ENCODE measurements at regions not wholly inside any gene's neighbourhood (a gene's known extent, or its start where the extent isn't known, plus 50 kb on each side); places are given as distances from the start of the nearest gene placed in this dataset.

DNA sequence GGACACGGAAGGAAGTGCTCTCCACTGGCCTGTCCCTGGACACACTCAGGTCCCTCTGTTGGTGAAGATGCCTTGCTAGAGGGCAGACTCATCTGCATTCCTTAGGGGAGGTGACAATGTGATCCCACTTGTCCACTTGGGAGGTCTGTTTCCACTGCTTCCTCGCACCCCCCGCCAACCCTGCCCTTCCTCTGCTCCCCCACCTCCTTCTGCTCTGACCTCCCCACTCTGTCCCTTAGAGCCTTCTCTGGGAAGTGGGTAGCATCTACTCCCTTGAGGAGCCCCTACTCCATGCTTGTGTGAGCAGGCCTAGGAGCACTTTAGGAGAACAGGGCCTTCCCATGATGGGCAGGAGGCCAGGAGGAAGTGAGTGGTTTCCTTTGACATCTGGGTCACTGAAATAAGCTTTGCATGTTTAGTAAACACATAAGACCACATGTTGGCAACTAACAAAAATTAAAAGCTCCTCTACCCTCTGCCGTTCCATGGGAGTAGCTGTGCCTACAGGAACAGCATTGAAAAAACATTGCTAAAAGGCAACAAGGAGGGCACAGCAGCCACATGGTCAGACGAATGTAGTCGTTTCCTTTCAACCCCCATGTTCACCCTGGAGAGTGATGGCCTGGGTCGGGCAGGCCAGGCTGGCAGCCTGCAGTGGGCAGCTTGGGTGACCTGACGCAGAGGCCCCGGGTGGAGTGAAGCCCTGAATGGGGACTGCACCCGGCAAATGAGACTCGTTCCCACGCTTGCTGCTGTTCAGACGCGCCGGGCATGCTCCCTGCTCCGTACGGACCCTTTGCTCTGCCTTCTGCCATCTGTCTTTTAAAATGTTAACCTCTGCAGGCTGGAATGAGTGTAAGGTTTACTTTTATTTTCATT, 634.0 kb downstream of the IRX1 start:
- peak; percentile 49 for DNase-seq

DNA sequence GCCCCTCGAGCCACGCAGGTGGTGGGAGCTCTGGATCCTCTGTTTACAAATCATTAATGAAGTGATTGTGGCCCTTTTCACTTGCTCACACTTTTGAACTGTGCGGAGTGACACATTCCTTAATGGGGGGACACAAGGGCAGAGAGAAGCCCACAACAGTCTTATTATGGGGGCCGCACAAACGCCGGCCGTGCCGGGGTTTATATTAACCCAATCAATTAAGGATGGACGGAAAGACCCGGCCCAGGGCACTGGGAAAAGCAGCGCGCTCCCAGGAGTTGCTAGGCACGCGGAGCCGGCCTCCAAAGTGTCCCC, 634.8 kb downstream of the IRX1 start:
- DNase-seq, result no peak

DNA sequence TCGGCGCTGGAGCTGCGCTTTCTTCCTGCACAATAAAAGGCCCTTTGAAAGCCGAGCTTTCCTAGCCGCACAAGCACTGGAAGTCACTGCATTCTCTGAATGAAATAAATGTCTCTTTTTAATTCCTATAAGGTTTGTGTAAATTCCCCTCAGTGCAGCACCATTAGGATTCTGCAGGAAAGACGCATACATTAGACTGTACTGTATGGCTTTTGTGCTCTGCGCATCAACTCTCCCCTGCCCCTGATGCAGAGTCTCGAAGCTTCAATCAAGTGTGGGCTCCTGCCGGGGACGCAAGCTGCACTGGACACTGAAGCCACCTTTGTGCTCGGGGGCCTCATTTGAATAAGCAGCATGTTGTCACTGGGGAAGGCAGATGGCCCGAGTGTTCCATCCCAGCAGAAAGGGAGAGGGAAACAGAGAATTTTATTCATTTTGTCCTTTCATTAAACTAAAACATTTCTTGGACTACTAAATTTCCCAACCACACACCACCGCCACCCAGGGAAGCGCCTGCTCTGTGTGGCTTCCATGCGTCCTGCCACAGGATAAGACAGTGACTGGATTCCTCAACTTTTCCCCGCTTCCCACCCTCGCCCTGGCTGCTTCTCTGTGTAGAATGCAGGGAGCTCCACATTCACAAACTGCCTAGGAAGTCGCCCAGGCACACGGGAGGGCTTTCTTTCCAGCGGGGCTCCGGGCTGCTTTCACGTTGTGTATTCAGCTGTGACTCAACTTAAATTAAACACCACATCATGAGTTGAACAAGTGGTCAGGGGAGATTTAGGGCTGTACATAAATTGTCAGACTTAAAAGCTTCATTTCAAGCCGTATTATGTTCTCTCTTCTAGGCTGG, 635.4 kb downstream of the IRX1 start:
- no peak for DNase-seq

DNA sequence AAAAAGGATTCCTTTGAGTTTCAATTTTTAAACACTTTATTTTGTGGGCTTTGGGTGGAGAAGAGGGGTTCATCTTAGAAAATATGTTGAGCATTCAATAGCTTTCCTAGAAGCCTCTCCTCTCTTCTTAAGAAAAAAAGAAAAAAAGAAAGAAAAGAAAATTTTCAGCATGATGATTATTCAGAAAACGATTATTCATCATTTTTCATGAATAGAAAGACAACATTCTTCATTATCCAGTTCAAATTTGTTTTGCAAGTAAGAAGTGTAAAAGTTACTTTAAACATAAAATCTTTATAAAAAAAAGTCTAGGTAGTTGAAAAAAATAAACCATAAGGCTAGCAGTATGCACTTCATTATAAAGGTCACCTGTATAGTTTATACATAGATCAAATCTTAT, 636.5 kb downstream of the IRX1 start:
- no peak for DNase-seq

DNA sequence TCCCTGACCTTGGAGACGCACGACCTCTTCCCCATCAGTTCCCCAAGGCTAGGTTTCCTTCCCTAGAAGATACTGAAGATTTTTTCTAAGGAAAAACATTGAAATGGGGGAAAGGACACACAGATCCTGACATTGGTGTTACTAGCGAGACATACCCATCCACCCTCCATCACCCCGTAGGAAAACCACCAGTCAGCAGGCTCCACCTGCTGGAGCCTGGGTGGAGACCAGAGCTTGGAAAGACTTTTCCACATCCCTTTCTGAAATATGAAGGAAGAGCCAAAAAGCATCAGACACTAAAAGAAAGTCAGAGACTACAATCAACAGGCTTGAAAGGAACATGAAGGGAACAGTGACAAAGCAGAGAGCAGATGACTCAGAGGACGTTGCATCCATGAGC, 638.0 kb downstream of the IRX1 start:
- DNase-seq, result no peak

DNA sequence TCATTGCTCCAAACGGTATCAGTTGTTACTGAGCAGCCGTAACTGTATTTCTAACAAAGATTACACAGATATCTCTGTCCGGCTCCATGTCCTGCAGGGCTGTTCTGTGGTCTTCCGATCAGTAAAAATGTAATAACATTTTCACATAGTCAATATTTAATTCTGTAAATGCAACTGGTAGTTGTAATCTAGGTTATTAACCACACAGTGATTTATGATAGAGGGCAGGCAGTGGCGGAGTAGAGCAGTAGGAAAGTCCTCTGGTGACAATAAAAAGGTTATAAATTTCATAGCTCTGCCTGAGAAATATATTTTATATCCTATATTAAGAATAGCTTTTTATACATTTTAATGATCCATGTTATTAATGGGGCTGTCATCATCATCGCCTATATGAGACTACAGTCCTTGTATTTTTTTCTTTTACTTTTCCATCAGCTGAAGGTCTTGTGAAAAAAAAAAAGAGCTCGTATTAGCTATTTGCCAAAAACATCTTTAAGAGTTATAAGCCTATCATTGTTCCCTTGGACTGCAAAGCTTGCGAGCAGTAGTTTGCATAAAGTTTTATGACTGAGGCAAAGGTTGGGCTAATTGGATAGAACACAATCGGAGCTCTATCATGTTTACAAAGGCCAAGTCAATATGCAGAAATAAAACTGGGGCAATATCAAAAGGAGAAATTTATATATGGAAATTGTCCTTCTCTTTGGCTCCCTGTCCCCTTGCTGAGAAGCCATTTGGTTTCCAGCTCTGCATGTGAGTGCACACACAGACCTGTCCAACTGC, 648.0 kb downstream of the IRX1 start:
- no peak for DNase-seq

DNA sequence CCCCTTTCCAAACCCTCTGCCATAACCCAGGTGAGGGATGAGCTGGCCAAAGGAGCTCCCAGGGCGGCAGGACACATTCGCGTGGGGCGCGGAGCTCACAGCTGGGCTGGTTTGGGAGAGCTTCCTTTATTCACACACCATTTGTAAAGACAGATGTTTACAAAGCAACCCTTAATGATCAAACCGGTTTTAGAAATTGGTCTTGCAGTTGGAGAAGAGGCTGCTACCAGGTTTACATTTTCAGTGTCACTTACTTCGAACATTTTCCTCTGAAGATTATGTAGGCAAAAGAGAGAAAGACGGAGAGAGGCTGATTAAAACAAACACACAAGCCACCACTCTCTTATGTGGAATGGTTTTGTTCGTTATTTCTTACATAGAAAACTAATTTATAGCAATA, 648.7 kb downstream of the IRX1 start:
- no peak for DNase-seq

DNA sequence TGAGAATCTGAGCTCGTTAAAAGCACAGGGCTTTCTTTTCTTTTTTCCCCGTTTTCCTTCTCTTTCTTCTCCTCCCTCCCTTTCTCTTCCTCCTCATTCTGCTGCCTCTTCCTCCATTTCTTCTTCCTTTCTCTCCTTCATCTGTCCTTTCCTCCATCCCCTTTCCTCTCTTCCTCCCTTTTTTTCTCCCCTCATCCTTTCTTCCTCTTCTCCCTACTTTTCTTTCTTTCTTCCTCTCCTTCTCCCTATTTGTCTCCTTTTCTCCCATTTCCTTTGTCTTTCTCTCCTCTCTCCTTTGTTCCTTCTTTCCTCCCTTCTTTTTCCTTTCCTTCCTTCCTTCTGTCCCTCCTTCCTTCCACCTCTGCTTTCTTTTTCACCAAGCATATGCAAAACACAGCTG, 649.4 kb downstream of the IRX1 start:
- no peak for DNase-seq

DNA sequence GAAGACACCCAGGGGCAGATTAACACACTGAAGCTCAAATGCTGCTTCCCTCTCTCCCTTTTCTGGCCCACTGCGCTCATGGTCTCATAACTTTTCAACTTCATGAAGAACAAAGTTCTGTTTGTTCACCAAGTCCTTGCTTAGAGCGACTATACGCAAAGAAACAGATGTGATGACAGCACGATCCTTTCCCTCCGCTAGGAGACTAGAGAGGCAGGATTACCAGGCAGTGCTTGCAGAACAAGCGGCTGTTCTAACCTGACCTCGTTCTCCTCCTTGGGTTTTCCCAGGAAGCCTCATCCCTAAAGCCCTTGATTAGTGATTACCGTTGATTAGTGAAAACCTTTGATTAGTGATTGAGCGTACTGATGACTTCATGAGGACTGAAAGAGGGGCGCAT, 649.9 kb downstream of the IRX1 start:
- DNase-seq, result peak; percentile 36

DNA sequence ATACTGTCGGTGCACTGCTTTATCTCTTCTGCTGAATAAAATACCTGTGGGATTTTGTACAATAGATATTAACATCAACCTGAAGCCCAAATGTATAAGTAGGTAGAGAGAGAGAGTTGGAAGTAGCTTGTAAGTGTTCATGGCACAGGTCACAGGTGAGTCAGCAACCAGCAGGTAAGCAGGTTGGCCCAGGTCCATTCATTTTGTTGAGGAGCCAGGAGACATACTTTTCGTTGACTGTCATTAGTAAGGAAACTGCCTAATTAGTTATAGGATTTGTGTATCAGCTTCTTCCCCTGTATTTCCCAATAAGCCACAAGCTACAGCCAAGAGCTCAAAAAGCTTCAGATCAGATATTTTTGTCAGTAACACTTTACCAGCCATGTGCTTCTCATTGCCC, 650.8 kb downstream of the IRX1 start:
- DNase-seq, result no peak

DNA sequence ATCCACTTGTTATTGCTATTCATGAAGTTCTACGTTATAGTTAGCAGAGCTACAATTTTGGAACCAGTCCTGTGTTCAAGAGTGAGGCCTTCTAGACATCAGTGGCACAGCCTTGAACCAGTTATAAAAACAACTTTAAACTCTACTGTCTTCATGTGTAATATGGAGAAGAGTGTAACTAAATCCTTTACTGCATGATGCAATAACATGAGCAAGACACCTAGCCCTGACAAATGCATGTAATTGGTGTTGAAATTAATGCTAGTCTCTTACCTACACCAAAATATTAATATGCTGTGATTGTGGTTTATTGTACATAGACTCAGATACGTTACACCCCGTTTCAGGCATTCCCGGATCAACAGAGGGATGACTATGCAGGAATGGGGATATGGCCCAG, 654.6 kb downstream of the IRX1 start:
- no peak for DNase-seq

DNA sequence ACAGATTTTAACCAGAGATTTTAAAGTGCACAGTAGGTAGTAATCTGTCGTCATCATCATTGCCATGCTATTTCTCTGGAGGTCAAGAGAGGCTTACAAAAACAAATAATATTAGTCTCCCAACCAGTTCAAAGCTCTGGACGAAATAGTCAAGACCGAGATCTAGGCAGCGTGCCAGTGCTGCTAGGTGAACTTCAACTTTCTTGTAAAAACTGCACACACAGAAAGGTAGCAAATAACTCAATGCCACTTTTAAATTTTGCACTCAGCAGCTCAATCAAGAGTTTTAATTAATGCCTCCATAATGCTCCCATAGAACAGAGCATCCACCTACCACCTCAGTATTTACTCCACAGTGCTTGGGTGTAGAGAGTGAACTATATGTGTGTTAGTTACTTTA, 656.8 kb downstream of the IRX1 start:
- DNase-seq, result no peak

DNA sequence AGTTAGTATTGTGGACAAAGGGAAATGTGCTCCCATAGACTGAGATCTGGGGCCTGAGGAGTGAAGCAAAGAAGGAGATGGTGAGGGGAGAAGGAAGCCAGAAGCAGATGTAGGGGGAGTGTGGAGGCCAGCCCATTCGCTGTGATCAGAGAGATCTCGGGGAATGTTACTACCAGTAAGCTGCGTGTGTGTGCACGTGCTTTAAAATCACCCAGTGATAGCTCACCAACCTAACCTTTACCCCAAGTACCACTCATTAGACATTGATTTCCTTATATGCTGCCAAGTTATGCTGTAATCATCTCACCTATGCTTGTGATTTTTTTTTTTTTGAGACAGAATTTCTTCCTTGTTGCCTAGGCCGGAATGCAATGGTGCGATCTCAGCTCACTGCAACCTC, 659.1 kb downstream of the IRX1 start:
- no peak for DNase-seq

DNA sequence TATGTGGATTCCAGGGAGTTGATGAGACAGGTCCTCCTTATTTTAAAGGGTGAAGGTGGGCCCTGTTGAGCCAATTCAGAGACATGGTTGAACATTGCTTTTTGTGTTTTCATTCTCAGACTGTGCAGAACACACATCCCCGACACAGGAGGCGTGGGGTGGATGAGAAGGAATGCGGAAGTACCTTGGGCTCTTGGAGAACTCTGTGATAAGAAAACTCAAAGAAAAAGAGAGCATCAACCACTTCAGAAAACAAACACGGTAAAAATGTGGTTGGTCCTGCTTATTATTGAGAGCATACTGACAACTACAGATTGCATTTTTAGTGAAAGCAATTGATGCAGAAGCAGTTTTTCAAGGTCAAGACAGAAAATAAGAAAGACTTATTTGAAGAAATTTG, 659.8 kb downstream of the IRX1 start:
- no peak for DNase-seq

DNA sequence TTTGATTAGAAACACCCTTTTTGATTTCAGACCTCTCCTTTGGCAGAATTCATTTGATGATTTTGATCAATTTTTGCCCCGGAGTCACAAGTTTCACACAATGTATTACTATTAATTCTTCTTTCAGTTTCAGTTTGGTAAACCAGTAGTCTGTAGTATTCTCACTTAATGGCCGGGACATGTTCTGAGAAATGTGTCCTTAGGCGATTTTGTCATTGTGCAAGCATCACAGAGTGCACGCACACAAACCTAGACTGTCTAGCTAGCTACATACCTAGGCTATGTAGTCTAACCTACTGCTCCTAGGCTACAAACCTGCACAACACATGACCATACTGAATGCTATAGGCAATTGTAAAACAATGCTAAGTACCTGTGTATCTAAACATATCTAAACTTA, 662.5 kb downstream of the IRX1 start:
- DNase-seq, result no peak

DNA sequence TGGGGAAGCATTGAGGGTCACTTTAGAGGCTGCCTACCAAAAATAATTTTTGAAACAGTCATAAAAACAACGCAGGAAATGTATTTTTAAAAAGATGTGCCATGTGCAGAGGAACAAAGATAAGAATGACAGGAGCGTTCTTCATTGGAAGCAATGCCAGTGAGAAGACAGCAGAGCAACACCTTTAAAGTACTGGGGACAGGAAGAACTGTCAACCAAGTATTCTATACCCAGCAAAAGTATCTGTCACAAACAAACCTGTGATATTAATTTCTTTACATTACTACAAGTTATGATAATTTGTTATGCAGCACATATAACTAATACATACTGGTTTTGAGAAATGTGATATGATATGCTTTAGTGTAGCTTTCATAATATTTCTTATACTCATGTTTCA, 675.6 kb downstream of the IRX1 start:
- no peak for DNase-seq

DNA sequence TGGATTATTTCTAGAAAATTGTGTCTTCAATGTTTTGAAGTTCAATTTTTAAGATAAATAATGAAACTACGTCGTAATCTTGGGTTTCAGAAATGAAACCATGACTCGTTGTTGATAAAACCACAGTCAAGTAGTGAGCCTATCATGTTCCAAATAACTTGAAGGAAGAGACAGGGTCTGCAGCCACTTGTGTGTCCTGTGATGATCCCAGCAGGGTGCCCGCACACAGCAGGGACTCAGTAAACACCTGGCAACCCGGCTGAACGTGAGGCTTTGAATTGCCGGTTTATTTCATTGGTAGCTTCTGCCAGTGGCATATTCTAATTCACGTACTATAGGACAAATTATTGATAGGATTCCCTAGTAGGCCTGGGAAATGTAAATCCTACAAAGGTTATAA, 679.6 kb downstream of the IRX1 start:
- DNase-seq, result no peak

DNA sequence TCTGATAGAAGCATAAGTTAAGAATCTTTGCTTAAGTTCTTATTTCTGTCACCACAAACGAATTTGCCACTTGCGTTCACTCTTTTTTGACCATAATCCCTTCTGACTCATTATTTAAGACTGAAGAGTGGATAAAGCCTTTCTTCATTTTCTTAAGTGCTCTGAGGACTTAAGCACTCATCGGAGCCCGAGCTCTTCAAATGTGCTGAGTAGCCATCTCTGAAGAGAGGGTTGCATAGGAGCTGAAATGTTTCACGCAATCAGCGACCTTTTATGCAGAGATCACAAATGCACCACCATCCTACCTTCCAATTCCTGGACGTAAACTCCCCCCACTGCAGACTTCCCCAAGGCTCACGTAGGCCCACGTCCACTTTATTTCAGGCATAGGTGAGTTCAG, 699.2 kb downstream of the IRX1 start:
- DNase-seq, result no peak

DNA sequence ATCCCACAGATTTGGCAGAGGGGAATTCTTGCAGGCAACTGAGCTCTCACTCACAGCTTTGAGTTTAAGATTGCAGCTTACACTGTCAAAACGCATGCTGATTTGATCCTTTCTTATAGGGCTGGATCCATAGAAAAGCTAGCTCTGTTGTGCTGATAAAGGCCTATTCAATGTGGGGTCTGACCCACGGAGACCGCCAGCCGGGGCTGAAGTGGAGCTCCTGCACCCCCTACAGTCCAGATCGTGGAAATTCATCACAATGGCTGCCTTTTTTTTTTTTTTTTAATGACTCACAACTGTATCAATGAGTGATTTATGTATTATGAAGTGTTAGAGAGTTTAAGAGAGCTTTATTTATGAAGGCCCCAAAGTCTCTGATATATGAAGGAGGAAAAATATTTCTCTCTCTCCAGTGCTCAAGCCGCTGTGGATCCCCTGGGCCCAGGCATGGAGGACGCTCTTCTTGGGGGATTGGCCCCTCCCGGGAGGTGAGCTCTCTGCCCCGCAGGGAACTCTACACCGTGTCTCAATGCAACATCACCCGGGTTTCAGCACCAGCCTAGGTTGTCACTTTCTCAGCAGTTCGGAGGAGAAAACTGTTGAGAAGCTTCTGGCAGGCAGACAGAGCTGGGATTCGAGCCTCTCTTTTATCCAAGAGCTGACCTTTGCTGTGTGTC, 700.2 kb downstream of the IRX1 start:
- peak; percentile 83 for DNase-seq

DNA sequence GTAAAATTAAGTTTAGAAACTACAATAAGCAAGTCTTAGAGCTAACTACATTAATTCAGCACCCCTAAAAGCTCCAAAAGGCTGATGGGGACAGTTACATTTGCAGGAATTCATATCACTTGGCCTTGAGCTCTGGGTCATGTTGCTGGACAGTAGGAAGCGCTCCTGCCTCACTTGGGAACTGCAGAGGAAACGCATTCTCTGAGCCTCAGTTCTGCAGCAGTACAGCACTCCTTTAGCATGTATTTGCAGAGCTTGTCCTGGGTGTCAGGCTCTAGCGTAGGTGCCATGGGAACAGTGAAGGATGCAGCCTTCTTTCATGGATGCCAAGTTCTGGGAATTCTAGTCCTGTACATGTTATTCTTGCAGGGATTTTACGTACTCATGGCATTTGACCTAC, 710.4 kb downstream of the IRX1 start:
- DNase-seq, result no peak

DNA sequence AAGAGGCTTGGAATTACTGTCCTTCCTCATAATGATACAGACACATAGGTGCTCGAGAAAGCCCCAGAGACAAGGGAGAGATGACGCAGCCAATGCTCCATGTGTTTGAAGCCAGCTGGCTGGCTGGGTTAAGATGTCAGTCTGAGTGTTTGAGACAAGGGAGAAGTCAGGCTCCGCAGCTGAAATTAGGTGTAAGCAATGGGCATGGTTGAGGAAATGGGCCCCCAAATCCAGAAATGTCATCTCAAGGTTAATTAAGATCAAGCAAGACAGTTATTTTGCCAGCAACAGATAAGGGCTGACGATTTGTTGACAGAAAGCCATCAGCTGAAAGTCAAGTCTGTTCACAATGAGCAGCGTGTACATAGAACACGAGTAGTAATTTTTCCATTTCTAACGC, 713.4 kb downstream of the IRX1 start:
- no peak for DNase-seq

DNA sequence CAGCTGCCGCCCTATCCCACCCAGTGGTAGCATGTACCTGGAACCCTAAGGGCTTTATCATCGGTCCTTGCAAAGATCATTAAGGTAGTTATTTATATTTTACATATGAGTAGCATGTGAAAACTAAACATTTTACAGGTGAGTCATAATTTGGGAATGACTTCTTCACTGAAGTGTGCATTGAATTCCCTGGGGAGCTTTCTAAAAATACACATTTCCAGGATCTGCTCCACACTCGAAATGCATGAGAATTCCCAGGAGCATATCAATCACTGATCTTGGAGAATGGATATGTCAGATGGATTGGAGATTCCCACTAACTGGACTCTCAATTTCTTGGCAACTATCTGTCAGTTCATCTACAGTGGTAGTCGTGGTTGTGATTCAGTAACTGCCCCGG, 717.5 kb downstream of the IRX1 start:
- no peak for DNase-seq
